Neural cell (in vitro differentiated cells): ENCODE measurements at regions not wholly inside any gene's neighbourhood (a gene's known extent, or its start where the extent isn't known, plus 50 kb on each side); places are given as distances from the start of the nearest gene placed in this dataset.

Experiments used
- H2AFZ ChIP-seq: fragments of 200-600, 300-800 bp; sonication (generic), shearing (Covaris generic); 2 replicates; pipeline ENCODE4 v1.6.0; 2014; ENCODE audit warnings: low read depth, mild to moderate bottlenecking, antibody characterized with exemption, low read length, moderate library complexity
- H3F3A ChIP-seq: fragments of 200-600 bp; shearing (Covaris generic); 2 replicates; pipeline ENCODE4 v1.6.1; 2016; ENCODE audit warnings: mild to moderate bottlenecking, moderate library complexity, mixed read lengths, antibody characterized with exemption, low read length; ENCODE audit not compliant: insufficient read depth, poor library complexity, severe bottlenecking
- H3K27ac ChIP-seq: fragments of 200-600, 300-800 bp; sonication (generic), shearing (Covaris generic); 2 replicates; pipeline ENCODE4 v1.5.1; 2014; ENCODE audit warnings: mild to moderate bottlenecking, low read length, moderate library complexity
- H3K27me3 ChIP-seq: fragments of 300-800, 200-600 bp; sonication (generic), shearing (Covaris generic); 2 replicates; pipeline ENCODE4 v1.6.0; 2014; ENCODE audit warnings: mild to moderate bottlenecking, low read depth, low read length, moderate library complexity; ENCODE audit not compliant: insufficient read depth
- H3K36me3 ChIP-seq: fragments of 300-800, 200-600 bp; sonication (generic), shearing (Covaris generic); 2 replicates; pipeline ENCODE4 v1.5.1; 2014; ENCODE audit warnings: mild to moderate bottlenecking, antibody characterized with exemption, low read length, moderate library complexity; ENCODE audit not compliant: insufficient read depth
- H3K4me2 ChIP-seq: fragments of 300-800, 200-600 bp; sonication (generic), shearing (Covaris generic); 2 replicates; pipeline ENCODE4 v1.6.0; 2014; ENCODE audit warnings: mild to moderate bottlenecking, low read length
- H3K4me3 ChIP-seq: fragments of 300-800, 200-600 bp; sonication (generic), shearing (Covaris generic); 2 replicates; pipeline ENCODE4 v1.5.1; 2014; ENCODE audit warnings: mild to moderate bottlenecking, low read length, moderate library complexity
- H3K79me2 ChIP-seq: fragments of 200-600 bp; shearing (Covaris generic); replicated peaks from 2 replicates; pipeline ENCODE4 v1.6.0; 2014; ENCODE audit warnings: mild to moderate bottlenecking, low read length, moderate library complexity; ENCODE audit not compliant: insufficient read depth
- H3K9ac ChIP-seq: fragments of 300-800, 200-600 bp; sonication (generic), shearing (Covaris generic); 2 replicates; pipeline ENCODE4 v1.6.1; 2016; ENCODE audit warnings: mild to moderate bottlenecking, low read length, mixed read lengths
- H3K9me2 ChIP-seq: fragments of 200-600 bp; shearing (Covaris generic); 2 replicates; pipeline ENCODE4 v1.6.1; 2016; ENCODE audit warnings: mild to moderate bottlenecking, low read length, mixed read lengths; ENCODE audit not compliant: insufficient read depth
- H3K9me3 ChIP-seq: fragments of 200-600, 300-800 bp; sonication (generic), shearing (Covaris generic); 2 replicates; pipeline ENCODE4 v1.6.1; 2016; ENCODE audit warnings: mild to moderate bottlenecking, mixed run types, low read length, moderate library complexity, mixed read lengths
- H4K20me1 ChIP-seq: fragments of 200-600 bp; shearing (Covaris generic); 2 replicates; pipeline ENCODE4 v1.6.1; 2016; ENCODE audit warnings: mild to moderate bottlenecking, mixed run types; ENCODE audit not compliant: insufficient read depth
- EP300 ChIP-seq: fragments of 450-650 bp; conservative IDR thresholded peaks from 2 replicates; pipeline ENCODE4 v1.6.1; 2014; ENCODE audit warnings: antibody characterized with exemption, mild to moderate bottlenecking, moderate library complexity; ENCODE audit not compliant: poor library complexity, severe bottlenecking
- EZH2 ChIP-seq: fragments of 200-600, 300-800 bp; shearing (Covaris generic), sonication (generic); IDR thresholded peaks from 2 replicates; pipeline ENCODE4 v1.6.1; 2014; ENCODE audit warnings: antibody characterized with exemption, low read length, borderline replicate concordance, mild to moderate bottlenecking; ENCODE audit not compliant: insufficient read depth, poor library complexity, severe bottlenecking
- MXI1 ChIP-seq: fragments of 450-650 bp; conservative IDR thresholded peaks from 2 replicates; pipeline ENCODE4 v1.6.1; 2014; ENCODE audit warnings: antibody characterized with exemption, mild to moderate bottlenecking; ENCODE audit not compliant: poor library complexity, severe bottlenecking
- POLR2AphosphoS5 ChIP-seq: IDR thresholded peaks from 2 replicates; pipeline ENCODE4 v1.6.1; 2012
- RAD21 ChIP-seq: fragments of 450-650 bp; conservative IDR thresholded peaks from 2 replicates; pipeline ENCODE4 v1.6.1; 2014; ENCODE audit warnings: antibody characterized with exemption, mild to moderate bottlenecking, moderate library complexity
- REST ChIP-seq: IDR thresholded peaks from 2 replicates; pipeline ENCODE4 v1.6.1; 2012; ENCODE audit warnings: borderline replicate concordance
- SMC3 ChIP-seq: fragments of 450-650 bp; conservative IDR thresholded peaks from 2 replicates; pipeline ENCODE4 v1.6.1; 2014; ENCODE audit warnings: antibody characterized with exemption, mild to moderate bottlenecking, moderate library complexity; ENCODE audit not compliant: poor library complexity
- TAF1 ChIP-seq: IDR thresholded peaks from 2 replicates; pipeline ENCODE4 v1.6.1; 2012; ENCODE audit warnings: low read depth
- TF ChIP-seq, protein P1 (sequence below): fragments of 450-650 bp; IDR thresholded peaks from 2 replicates; pipeline ENCODE4 v1.5.1; 2014; ENCODE audit warnings: antibody characterized with exemption, mild to moderate bottlenecking, moderate library complexity; ENCODE audit not compliant: poor library complexity, severe bottlenecking

- TF ChIP-seq MXI1 (no peak), RAD21 (no peak), EP300 (no peak), SMC3 (no peak), POLR2AphosphoS5 (no peak), EZH2 (no peak), TAF1 (no peak), REST (no peak)
- TF ChIP-seq, protein P1, sequence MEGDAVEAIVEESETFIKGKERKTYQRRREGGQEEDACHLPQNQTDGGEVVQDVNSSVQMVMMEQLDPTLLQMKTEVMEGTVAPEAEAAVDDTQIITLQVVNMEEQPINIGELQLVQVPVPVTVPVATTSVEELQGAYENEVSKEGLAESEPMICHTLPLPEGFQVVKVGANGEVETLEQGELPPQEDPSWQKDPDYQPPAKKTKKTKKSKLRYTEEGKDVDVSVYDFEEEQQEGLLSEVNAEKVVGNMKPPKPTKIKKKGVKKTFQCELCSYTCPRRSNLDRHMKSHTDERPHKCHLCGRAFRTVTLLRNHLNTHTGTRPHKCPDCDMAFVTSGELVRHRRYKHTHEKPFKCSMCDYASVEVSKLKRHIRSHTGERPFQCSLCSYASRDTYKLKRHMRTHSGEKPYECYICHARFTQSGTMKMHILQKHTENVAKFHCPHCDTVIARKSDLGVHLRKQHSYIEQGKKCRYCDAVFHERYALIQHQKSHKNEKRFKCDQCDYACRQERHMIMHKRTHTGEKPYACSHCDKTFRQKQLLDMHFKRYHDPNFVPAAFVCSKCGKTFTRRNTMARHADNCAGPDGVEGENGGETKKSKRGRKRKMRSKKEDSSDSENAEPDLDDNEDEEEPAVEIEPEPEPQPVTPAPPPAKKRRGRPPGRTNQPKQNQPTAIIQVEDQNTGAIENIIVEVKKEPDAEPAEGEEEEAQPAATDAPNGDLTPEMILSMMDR = no peak
- Histone ChIP-seq H3K36me3 (no peaks in the 10 kb centered on the region), H3K79me2 (no peaks in the 10 kb centered on the region), H3K4me2 (no peak overlapping the region), H3K9me2 (no peaks in the 10 kb centered on the region), H3K27me3 (no peaks in the 10 kb centered on the region), H3K4me3 (no peak overlapping the region), H3K9ac (no peak overlapping the region), H3K27ac (no peak overlapping the region), H3F3A (no peaks in the 10 kb centered on the region), H4K20me1 (no peaks in the 10 kb centered on the region), H2AFZ (no peak overlapping the region), H3K9me3 (no peaks in the 10 kb centered on the region)
These were observed 367.1 kb downstream of the INSC start for GRCh38 chr11:15481871-15482270.

GRCh38 chr11:15483205-15483604 is 368.5 kb downstream of the INSC start:
- Histone ChIP-seq H3K36me3 (no peaks in the 10 kb centered on the region), H3K27ac (no peak overlapping the region), H3K9me2 (no peaks in the 10 kb centered on the region), H3K9ac (no peak overlapping the region), H3K9me3 (no peaks in the 10 kb centered on the region), H3K4me2 (no peak overlapping the region), H3F3A (no peaks in the 10 kb centered on the region), H2AFZ (no peak overlapping the region), H3K79me2 (no peaks in the 10 kb centered on the region), H3K27me3 (no peaks in the 10 kb centered on the region), H4K20me1 (no peaks in the 10 kb centered on the region), H3K4me3 (no peak overlapping the region)
- TF ChIP-seq, protein P1 = no peak
- TF ChIP-seq EZH2 (no peak), RAD21 (no peak), EP300 (no peak), SMC3 (no peak), REST (no peak), TAF1 (no peak), POLR2AphosphoS5 (no peak), MXI1 (no peak)
